Aorta (tissue), 5 donors: ENCODE measurements at regions not wholly inside any gene's neighbourhood (a gene's known extent, or its start where the extent isn't known, plus 50 kb on each side); places are given as distances from the start of the nearest gene placed in this dataset.

Experiments
- ATAC-seq: fragments of 200-7000 bp; cut with Tn5 transposase; one replicate; pipeline ENCODE4 v1.9.1; 2022; ENCODE audit warnings: moderate library complexity; ENCODE audit not compliant: low FRiP score
- DNase-seq, 2 donors: peaks; one replicate each; pipeline ENCODE4 v3.0.0-alpha.2; 2020
- H3K27ac ChIP-seq, 2 donors: one replicate each; pipeline ENCODE4 v1.5.1; 2013; ENCODE audit warnings: low read length in 2 of 2, mild to moderate bottlenecking in 2 of 2, moderate library complexity in 2 of 2, control low read depth in 1 of 2, inconsistent platforms in 1 of 2, low read depth in 1 of 2
- H3K27me3 ChIP-seq, 2 donors: one replicate each; pipeline ENCODE4 v1.6.1; 2013; ENCODE audit warnings: control low read depth in 1 of 2, low read length in 1 of 2, mild to moderate bottlenecking in 1 of 2, moderate library complexity in 1 of 2; ENCODE audit not compliant: insufficient read depth in 2 of 2, control insufficient read depth in 1 of 2
- H3K36me3 ChIP-seq, 2 donors: one replicate each; pipeline ENCODE4 v1.6.1; 2013; ENCODE audit warnings: control low read depth in 1 of 2, low read length in 1 of 2, mild to moderate bottlenecking in 1 of 2; ENCODE audit not compliant: insufficient read depth in 2 of 2, control insufficient read depth in 1 of 2
- H3K4me1 ChIP-seq, 2 donors: one replicate each; pipeline ENCODE4 v1.6.1; 2013; ENCODE audit warnings: low read length in 2 of 2, control low read depth in 1 of 2, mild to moderate bottlenecking in 1 of 2, moderate library complexity in 1 of 2; ENCODE audit not compliant: insufficient read depth in 2 of 2, control insufficient read depth in 1 of 2
- H3K4me3 ChIP-seq, 2 donors: one replicate each; pipeline ENCODE4 v1.5.1; 2013; ENCODE audit warnings: low read length in 2 of 2, control low read depth in 1 of 2, mild to moderate bottlenecking in 1 of 2
- H3K9me3 ChIP-seq: one replicate; pipeline ENCODE4 v1.6.1; 2013; ENCODE audit warnings: mild to moderate bottlenecking, low read length; ENCODE audit not compliant: control insufficient read depth
- WGBS, 2 donors: extraction: QIAGEN DNeasy Blood & Tissue Kit; methylation state at CpG; one replicate each; pipeline ENCODE4 v1.1.7; 2013; 5-methylcytosine and 5-hydroxymethylcytosine counted together
- intact Hi-C, 2 donors: fragments of 100-400 bp; cut with DNase I; formaldehyde crosslinking; loops; one replicate each; pipeline versions ENCODE4 v1.14.2 to v1.15.0; 2022
- donor health status: healthy with polysubstance abuse.
- donor health status: Bipolar disorder and iron deficiency.
- donor health status: DM: no; HTN: no; CAD: no.
- donor health status: DM: no; HTN: no; CAD: no.
- donor health status: DM: yes; HTN: yes; CAD: no.

- ATAC-seq, result no peak
- 84 to 96% methylated on average over 3 of the region's 3 CpGs for WGBS, 2 donors
- intact Hi-C loops, result no loop called here
Measured at GRCh38 chr4:100828364-100828763, 310.5 kb upstream of the EMCN start.

GRCh38 chr4:100827756-100828155 lies 309.9 kb upstream of the EMCN start:
- no peaks in the 10 kb centered on the region for H3K4me1 ChIP-seq
- DNase-seq (no peak), ATAC-seq (no peak)
- intact Hi-C loops, result no loop called here
- H3K27me3 ChIP-seq, result no peaks in the 10 kb centered on the region
- H3K4me3 ChIP-seq, result no peak overlapping the region
- no peaks in the 10 kb centered on the region for H3K36me3 ChIP-seq
- H3K27ac ChIP-seq, result no peak overlapping the region
- no peaks in the 10 kb centered on the region for H3K9me3 ChIP-seq

More at GRCh38 chr4:100828364-100828763, 310.5 kb upstream of the EMCN start:
- Histone ChIP-seq H3K27me3 (no peaks in the 10 kb centered on the region), H3K4me3 (no peak overlapping the region), H3K36me3 (no peaks in the 10 kb centered on the region), H3K27ac (no peak overlapping the region), H3K4me1 (no peaks in the 10 kb centered on the region), H3K9me3 (no peaks in the 10 kb centered on the region)
- no peak for DNase-seq

- intact Hi-C loops, result no loop called here
- no peaks in the 10 kb centered on the region for H3K9me3 ChIP-seq
- H3K4me1 ChIP-seq, result no peaks in the 10 kb centered on the region
- H3K27me3 ChIP-seq, result no peaks in the 10 kb centered on the region
- 82 to 86% methylated on average over 7 of the region's 7 CpGs for WGBS, 2 donors
- H3K27ac ChIP-seq, result no peak overlapping the region
- H3K4me3 ChIP-seq, result no peak overlapping the region
- ATAC-seq, result no peak
- no peak for DNase-seq
- H3K36me3 ChIP-seq, result no peaks in the 10 kb centered on the region
Measured at GRCh38 chr4:100826808-100827548, 309.2 kb upstream of the EMCN start.

- H3K36me3 ChIP-seq, result no peaks in the 10 kb centered on the region
- ATAC-seq (no peak), DNase-seq (no peak)
- H3K27ac ChIP-seq, result no peak overlapping the region
- H3K9me3 ChIP-seq, result no peaks in the 10 kb centered on the region
- intact Hi-C loops, result no loop called here
- no peaks in the 10 kb centered on the region for H3K27me3 ChIP-seq
- H3K4me1 ChIP-seq, result no peaks in the 10 kb centered on the region
- H3K4me3 ChIP-seq, result no peak overlapping the region
Measured at GRCh38 chr4:100826067-100826466, 308.2 kb upstream of the EMCN start.

DNA sequence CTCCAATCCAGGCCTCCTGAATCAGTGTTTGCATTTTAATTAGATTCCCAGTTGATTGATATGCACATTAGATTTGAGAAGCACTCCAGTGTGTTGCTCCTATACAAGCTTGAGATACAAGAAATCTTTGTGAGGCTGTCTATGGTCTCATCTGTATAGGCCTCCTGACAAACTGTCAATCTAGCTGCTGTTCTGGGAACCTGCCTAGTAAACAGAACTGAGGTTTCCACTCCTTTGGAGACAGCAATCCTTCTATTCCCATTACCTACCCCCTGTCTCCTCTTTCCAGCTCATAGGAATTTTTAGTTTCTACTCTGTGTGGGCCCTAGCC lies 306.1 kb upstream of the EMCN start:
- Histone ChIP-seq H3K27ac (no peak overlapping the region), H3K27me3 (no peaks in the 10 kb centered on the region), H3K36me3 (no peaks in the 10 kb centered on the region), H3K9me3 (no peaks in the 10 kb centered on the region), H3K4me1 (no peaks in the 10 kb centered on the region), H3K4me3 (no peak overlapping the region)
- no peak for ATAC-seq
- intact Hi-C loops, result no loop called here
- DNase-seq, result no peak

GRCh38 chr4:100823066-100823992 lies 305.5 kb upstream of the EMCN start:
- Histone ChIP-seq H3K36me3 (no peaks in the 10 kb centered on the region), H3K9me3 (no peaks in the 10 kb centered on the region), H3K27me3 (no peaks in the 10 kb centered on the region), H3K4me3 (no peak overlapping the region), H3K4me1 (no peaks in the 10 kb centered on the region), H3K27ac (no peak overlapping the region)
- DNase-seq, result no peak
- intact Hi-C loops, result no loop called here
- no peak for ATAC-seq
- WGBS, 2 donors, result 85 to 86% methylated on average over 4 of the region's 4 CpGs

DNA sequence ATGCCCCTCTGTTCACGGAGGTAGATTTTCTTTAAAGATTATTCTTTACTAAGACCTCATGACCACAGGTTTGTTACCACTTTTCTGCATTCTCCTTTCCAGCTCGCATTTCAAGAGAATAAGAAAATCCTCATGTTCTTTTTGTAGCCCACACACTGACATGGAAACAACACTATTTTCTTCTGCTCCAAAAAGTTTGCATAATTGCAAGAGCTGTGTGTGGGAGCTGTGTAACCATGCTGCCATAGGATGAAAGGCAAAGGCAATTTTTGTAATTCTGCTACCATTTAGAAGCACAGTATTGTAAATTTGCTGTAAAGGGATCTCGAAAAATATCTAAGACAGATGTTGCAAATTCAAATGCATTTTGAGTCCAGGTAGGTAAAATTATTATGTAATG lies 302.4 kb upstream of the EMCN start:
- WGBS, 2 donors, result 93 to 94% methylated on average over 3 of the region's 3 CpGs
- H3K4me3 ChIP-seq, result no peak overlapping the region
- H3K36me3 ChIP-seq, result no peaks in the 10 kb centered on the region
- no peaks in the 10 kb centered on the region for H3K4me1 ChIP-seq
- H3K27me3 ChIP-seq, result no peaks in the 10 kb centered on the region
- H3K27ac ChIP-seq, result no peak overlapping the region
- intact Hi-C loops, result no loop called here
- H3K9me3 ChIP-seq, result no peaks in the 10 kb centered on the region
- ATAC-seq, result no peak
- no peak for DNase-seq

DNA sequence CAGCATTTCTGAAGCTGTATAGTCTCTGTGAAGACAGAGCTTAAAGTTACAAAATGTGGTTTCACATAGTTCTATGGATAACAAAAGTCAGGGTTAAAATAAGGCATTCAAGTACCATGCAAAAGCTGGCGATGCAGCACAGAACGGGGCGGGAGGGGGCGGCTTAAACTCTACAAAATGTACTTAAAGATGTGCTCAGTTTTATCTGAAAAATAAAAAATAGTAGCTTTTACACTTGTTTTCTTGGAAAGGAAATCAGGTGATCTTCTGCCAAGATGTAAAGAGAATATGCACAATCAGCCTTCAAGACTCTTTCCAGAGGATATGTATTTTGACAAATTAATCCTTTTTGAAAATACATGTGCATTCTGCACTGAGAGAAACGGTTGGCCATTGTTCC lies 301.7 kb upstream of the EMCN start:
- 83 to 84% methylated on average over 5 of the region's 5 CpGs for WGBS, 2 donors
- no peak overlapping the region for H3K27ac ChIP-seq
- no peak overlapping the region for H3K4me3 ChIP-seq
- H3K27me3 ChIP-seq, result no peaks in the 10 kb centered on the region
- intact Hi-C loops, result no loop called here
- H3K4me1 ChIP-seq, result no peaks in the 10 kb centered on the region
- no peaks in the 10 kb centered on the region for H3K9me3 ChIP-seq
- no peaks in the 10 kb centered on the region for H3K36me3 ChIP-seq
- ATAC-seq (no peak), DNase-seq (no peak)

- Histone ChIP-seq H3K36me3 (no peaks in the 10 kb centered on the region), H3K9me3 (no peaks in the 10 kb centered on the region), H3K27ac (no peak overlapping the region), H3K27me3 (no peaks in the 10 kb centered on the region), H3K4me1 (no peaks in the 10 kb centered on the region), H3K4me3 (no peak overlapping the region)
- WGBS, 2 donors, result 86 to 87% methylated on average over 2 of the region's 2 CpGs
- intact Hi-C loops, result no loop called here
- ATAC-seq (no peak), DNase-seq (no peak)
Measured at GRCh38 chr4:100816436-100817045, 298.7 kb upstream of the EMCN start.
